Esophagus muscularis mucosa (tissue), 4 donors: ENCODE measurements at regions not wholly inside any gene's neighbourhood (a gene's known extent, or its start where the extent isn't known, plus 50 kb on each side); places are given as distances from the start of the nearest gene placed in this dataset.

ENCODE experiments used
- DNase-seq: peaks from one replicate; pipeline ENCODE4 v3.0.0-alpha.2; 2017; ENCODE audit errors: extremely low spot score
- H3K27ac ChIP-seq, 4 donors: fragments of 200-600 bp; sonication (generic); replicated peaks in 1 of 4; 1 replicate in 3 of 4; 2 replicates in 1 of 4; pipeline ENCODE4 v1.5.1; 2016 to 2019; ENCODE audit warnings: mild to moderate bottlenecking in 1 of 4
- H3K27me3 ChIP-seq, 4 donors: fragments of 200-600 bp; sonication (generic); one replicate each; pipeline versions ENCODE4 v1.5.1 to v1.6.0; 2016 to 2019
- H3K36me3 ChIP-seq, 4 donors: fragments of 200-600 bp; sonication (generic); one replicate each; pipeline ENCODE4 v1.5.1; 2016 to 2019
- H3K4me1 ChIP-seq, 4 donors: fragments of 200-600 bp; sonication (generic); one replicate each; pipeline ENCODE4 v1.5.1; 2016 to 2019
- H3K4me3 ChIP-seq, 4 donors: fragments of 200-600 bp; sonication (generic); 1 replicate in 2 of 4; 2 replicates in 2 of 4; pipeline ENCODE4 v1.5.1; 2016 to 2019; ENCODE audit warnings: mild to moderate bottlenecking in 4 of 4, moderate library complexity in 1 of 4
- H3K9me3 ChIP-seq, 4 donors: fragments of 200-600 bp; sonication (generic); 1 replicate in 3 of 4; 2 replicates in 1 of 4; pipeline ENCODE4 v1.5.1; 2016 to 2019
- CTCF ChIP-seq, 3 experiments: fragments of 200-600 bp in 2 of 3; fragments of 450-650 bp in 1 of 3; sonication (generic) in 2 of 3; IDR thresholded peaks; one replicate each; pipeline ENCODE4 v1.5.1; 2017 to 2019; ENCODE audit warnings: antibody characterized with exemption in 3 of 3, mild to moderate bottlenecking in 2 of 3, moderate library complexity in 1 of 3
- EP300 ChIP-seq: sonication (generic); formaldehyde crosslinking; IDR thresholded peaks from one replicate; pipeline ENCODE4 v1.6.1; 2017; ENCODE audit warnings: antibody characterized with exemption
- POLR2A ChIP-seq: fragments of 450-650 bp; IDR thresholded peaks from one replicate; pipeline ENCODE4 v1.6.1; 2017; ENCODE audit warnings: antibody characterized with exemption, moderate library complexity, mild to moderate bottlenecking, low read depth
- POLR2AphosphoS5 ChIP-seq, 2 donors: sonication (generic); formaldehyde crosslinking; IDR thresholded peaks; one replicate each; pipeline ENCODE4 v1.6.1; 2017; ENCODE audit warnings: antibody characterized with exemption in 2 of 2
- WGBS: methylation state at CpG from one replicate; pipeline ENCODE4 v1.1.5; 2018; 5-methylcytosine and 5-hydroxymethylcytosine counted together
- intact Hi-C: fragments of 100-400 bp; cut with DNase I; formaldehyde crosslinking; loops from one replicate; pipeline ENCODE4 v1.15.1; 2023

- no peak for DNase-seq
These were observed 162.7 kb downstream of the ETV1 start for GRCh38 chr7:13826752-13827151.

GRCh38 chr7:13827716-13828115 lies 161.8 kb downstream of the ETV1 start:
- no peaks in the 10 kb centered on the region for H3K9me3 ChIP-seq
- peaks cover 0 to 10% (median 0%) of the 10 kb centered on the region in 4 donors for H3K4me1 ChIP-seq
- intact Hi-C loops: no loop called here
- no peak overlapping the region for H3K27ac ChIP-seq
- WGBS: 86% methylated on average over 5 of the region's 5 CpGs
- TF ChIP-seq POLR2A: no peak
- no peak for TF ChIP-seq POLR2AphosphoS5 (IDR thresholded peaks at IDR 0.05)
- no peak for TF ChIP-seq EP300
- no peak for TF ChIP-seq CTCF (IDR thresholded peaks at IDR 0.05)
- no peaks in the 10 kb centered on the region for H3K27me3 ChIP-seq
- DNase-seq: no peak
- no peak overlapping the region for H3K4me3 ChIP-seq
- no peaks in the 10 kb centered on the region for H3K36me3 ChIP-seq

More at GRCh38 chr7:13826752-13827151, 162.7 kb downstream of the ETV1 start:
- no peak overlapping the region for H3K27ac ChIP-seq
- H3K36me3 ChIP-seq: no peaks in the 10 kb centered on the region
- intact Hi-C loops: no loop called here
- TF ChIP-seq CTCF (IDR thresholded peaks at IDR 0.05) (no peak), POLR2A (no peak), EP300 (no peak), POLR2AphosphoS5 (IDR thresholded peaks at IDR 0.05) (no peak)
- no peak overlapping the region for H3K4me3 ChIP-seq
- 75% methylated on average over 4 of the region's 4 CpGs for WGBS
- no peaks in the 10 kb centered on the region for H3K27me3 ChIP-seq
- H3K9me3 ChIP-seq: no peaks in the 10 kb centered on the region
- H3K4me1 ChIP-seq: peaks cover 0 to 10% (median 0%) of the 10 kb centered on the region in 4 donors

GRCh38 chr7:13829231-13829630 lies 160.2 kb downstream of the ETV1 start:
- DNase-seq: no peak
- Histone ChIP-seq H3K4me3 (no peak overlapping the region), H3K4me1 (peaks cover 0 to 10% (median 2%) of the 10 kb centered on the region in 4 donors), H3K27me3 (no peaks in the 10 kb centered on the region), H3K9me3 (no peaks in the 10 kb centered on the region), H3K36me3 (no peaks in the 10 kb centered on the region), H3K27ac (no peak overlapping the region)
- intact Hi-C loops: no loop called here
- 78% methylated on average over 2 of the region's 2 CpGs for WGBS
- no peak for TF ChIP-seq EP300
- TF ChIP-seq POLR2AphosphoS5 (IDR thresholded peaks at IDR 0.05): no peak
- no peak for TF ChIP-seq POLR2A
- TF ChIP-seq CTCF (IDR thresholded peaks at IDR 0.05): no peak

GRCh38 chr7:13829914-13830900 lies 159.3 kb downstream of the ETV1 start:
- intact Hi-C loops: no loop called here

More at GRCh38 chr7:13829914-13830900, 159.3 kb downstream of the ETV1 start:
- H3K9me3 ChIP-seq: no peaks in the 10 kb centered on the region
- H3K36me3 ChIP-seq: no peaks in the 10 kb centered on the region
- 49% methylated on average over 6 of the region's 6 CpGs for WGBS
- H3K27me3 ChIP-seq: no peaks in the 10 kb centered on the region
- no peak for DNase-seq
- TF ChIP-seq CTCF (IDR thresholded peaks at IDR 0.05) (no peak), EP300 (no peak), POLR2A (no peak), POLR2AphosphoS5 (IDR thresholded peaks at IDR 0.05) (no peak)
- peaks cover 0 to 10% (median 3%) of the 10 kb centered on the region in 4 donors for H3K4me1 ChIP-seq
- H3K27ac ChIP-seq: no peak overlapping the region
- no peak overlapping the region for H3K4me3 ChIP-seq
